Large intestine (tissue), 3 donors: ENCODE measurements at regions not wholly inside any gene's neighbourhood (a gene's known extent, or its start where the extent isn't known, plus 50 kb on each side); places are given as distances from the start of the nearest gene placed in this dataset.

Experiments used
- DNase-seq, 2 donors: peaks; one replicate each; pipeline versions ENCODE4 v3.0.0 to v3.0.0-alpha.2; 2013
- H3K27ac ChIP-seq: one replicate; pipeline ENCODE4 v1.5.1; 2013; ENCODE audit warnings: low read length
- H3K27me3 ChIP-seq: 2 replicates; pipeline ENCODE4 v1.6.1; 2013; ENCODE audit warnings: low read length; ENCODE audit not compliant: control insufficient read depth, insufficient read depth
- H3K36me3 ChIP-seq: 2 replicates; pipeline ENCODE4 v1.6.1; 2013; ENCODE audit warnings: low read length; ENCODE audit not compliant: control insufficient read depth, insufficient read depth
- H3K4me1 ChIP-seq: one replicate; pipeline ENCODE4 v1.6.1; 2013; ENCODE audit warnings: low read length; ENCODE audit not compliant: control insufficient read depth, insufficient read depth
- H3K4me3 ChIP-seq: one replicate; pipeline ENCODE4 v1.5.1; 2013; ENCODE audit warnings: low read length
- H3K9me3 ChIP-seq: one replicate; pipeline ENCODE4 v1.6.1; 2013; ENCODE audit warnings: mild to moderate bottlenecking, low read depth, low read length, moderate library complexity; ENCODE audit not compliant: control insufficient read depth
- WGBS: methylation state at CpG from one replicate; pipeline ENCODE4 v1.1.5; 2013; ENCODE audit warnings: low lambda C conversion rate; ENCODE audit not compliant: insufficient coverage; 5-methylcytosine and 5-hydroxymethylcytosine counted together

DNA sequence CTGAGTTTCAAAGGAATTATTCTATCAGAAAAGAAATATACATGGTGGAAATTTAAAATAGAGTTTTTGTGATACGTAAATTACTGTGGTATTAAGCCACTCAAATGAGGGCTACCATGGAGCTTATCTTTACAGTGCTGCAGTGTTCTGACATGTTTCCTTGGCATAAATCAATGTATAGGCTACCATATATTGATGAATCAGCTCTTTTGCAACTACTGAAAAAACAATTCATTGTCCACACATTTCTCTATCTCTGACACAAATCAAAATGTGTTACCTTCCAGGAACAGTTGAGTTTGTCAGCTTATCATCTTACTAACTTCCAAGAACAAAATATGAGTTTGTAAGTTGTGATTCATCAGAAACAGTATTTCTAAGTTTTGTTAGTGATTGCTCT, 140.3 kb upstream of the CDH18 start:
- no peak for DNase-seq
- no peaks in the 10 kb centered on the region for H3K4me1 ChIP-seq
- no peaks in the 10 kb centered on the region for H3K27me3 ChIP-seq
- H3K9me3 ChIP-seq = no peaks in the 10 kb centered on the region
- WGBS = no CpG with 5 or more reads among the region's 1 CpG
- H3K36me3 ChIP-seq = no peaks in the 10 kb centered on the region
- H3K27ac ChIP-seq = no peak overlapping the region
- no peak overlapping the region for H3K4me3 ChIP-seq

DNA sequence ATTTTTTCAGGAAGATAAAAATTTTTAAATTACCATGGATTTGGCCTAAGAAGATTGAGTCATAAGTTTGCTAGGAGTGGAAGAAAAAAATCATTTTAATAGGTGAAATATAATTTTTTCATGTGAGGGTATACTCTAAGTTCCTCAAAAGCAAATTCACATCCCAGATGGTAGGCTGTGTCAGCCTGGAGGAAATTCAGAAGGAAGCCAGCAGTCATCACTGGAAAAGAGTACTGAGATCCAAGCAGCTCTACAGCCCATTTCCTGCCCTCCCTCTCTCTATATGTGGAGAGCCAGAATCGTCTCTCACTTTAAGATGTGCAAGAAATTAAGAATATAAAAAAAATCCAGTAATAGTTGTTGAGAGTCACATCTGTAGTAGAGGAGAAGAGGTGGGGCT, 126.5 kb upstream of the CDH18 start:
- Histone ChIP-seq H3K27me3 (no peaks in the 10 kb centered on the region), H3K27ac (no peak overlapping the region), H3K9me3 (no peaks in the 10 kb centered on the region), H3K36me3 (no peaks in the 10 kb centered on the region), H3K4me1 (no peaks in the 10 kb centered on the region), H3K4me3 (no peak overlapping the region)
- no CpG with 5 or more reads among the region's 1 CpG for WGBS
- no peak for DNase-seq

DNA sequence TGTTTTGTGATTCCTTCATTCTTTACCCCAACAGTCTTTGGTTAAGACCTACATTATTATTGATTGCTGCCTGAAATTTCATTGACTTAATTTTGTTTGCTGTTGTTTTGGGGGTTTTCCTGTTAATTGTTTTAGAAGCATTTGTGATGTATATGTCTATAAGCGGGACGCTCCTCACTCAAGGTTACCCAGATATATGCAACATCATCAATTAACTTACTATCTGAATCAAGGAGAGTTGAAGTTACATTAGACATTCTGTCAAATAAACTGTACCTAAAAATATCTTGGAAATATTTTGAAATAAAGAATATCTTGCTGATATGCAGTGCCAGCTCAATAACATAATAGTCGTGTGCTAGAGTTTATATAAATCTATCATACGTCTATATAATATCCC, 125.9 kb upstream of the CDH18 start:
- H3K27ac ChIP-seq = no peak overlapping the region
- no peaks in the 10 kb centered on the region for H3K9me3 ChIP-seq
- DNase-seq = no peak
- WGBS = 77% methylated on average over 3 of the region's 4 CpGs
- no peaks in the 10 kb centered on the region for H3K4me1 ChIP-seq
- H3K4me3 ChIP-seq = no peak overlapping the region
- H3K36me3 ChIP-seq = no peaks in the 10 kb centered on the region
- H3K27me3 ChIP-seq = no peaks in the 10 kb centered on the region

DNA sequence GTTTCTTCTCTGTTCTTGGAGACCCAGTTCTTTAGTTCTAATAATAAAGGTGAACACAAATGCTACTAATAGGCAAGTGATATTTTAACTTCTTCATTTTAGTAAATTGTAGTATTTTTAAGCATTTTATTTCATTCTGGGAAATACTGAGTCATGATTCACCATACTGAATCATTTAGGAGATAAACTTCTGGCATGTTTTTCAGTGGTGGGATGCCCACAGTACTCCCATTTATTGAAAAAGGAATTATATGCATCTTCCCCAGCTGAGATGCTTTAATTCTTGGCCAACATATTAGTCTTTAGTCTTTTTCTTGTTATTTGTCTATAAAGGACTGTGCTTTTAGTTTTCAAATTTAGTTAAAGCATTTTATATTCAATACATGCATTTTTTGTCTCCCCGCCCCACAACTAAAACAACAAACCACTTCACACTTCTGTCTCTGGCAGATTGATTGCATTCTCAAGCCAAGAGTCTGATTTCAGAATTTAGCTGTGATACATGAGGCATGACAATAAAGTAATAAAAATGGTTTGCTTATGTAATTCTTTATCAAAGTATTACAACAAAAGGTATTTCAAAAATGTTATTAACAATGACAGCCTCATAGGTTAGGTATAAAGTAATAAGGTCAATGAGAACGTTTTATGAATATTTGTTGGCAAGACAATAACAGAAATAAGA, 125.2 kb upstream of the CDH18 start:
- no peak for DNase-seq
- Histone ChIP-seq H3K27me3 (no peaks in the 10 kb centered on the region), H3K27ac (no peak overlapping the region), H3K9me3 (no peaks in the 10 kb centered on the region), H3K4me1 (no peaks in the 10 kb centered on the region), H3K36me3 (no peaks in the 10 kb centered on the region), H3K4me3 (no peak overlapping the region)
- 38% methylated on average over 2 of the region's 2 CpGs for WGBS

DNA sequence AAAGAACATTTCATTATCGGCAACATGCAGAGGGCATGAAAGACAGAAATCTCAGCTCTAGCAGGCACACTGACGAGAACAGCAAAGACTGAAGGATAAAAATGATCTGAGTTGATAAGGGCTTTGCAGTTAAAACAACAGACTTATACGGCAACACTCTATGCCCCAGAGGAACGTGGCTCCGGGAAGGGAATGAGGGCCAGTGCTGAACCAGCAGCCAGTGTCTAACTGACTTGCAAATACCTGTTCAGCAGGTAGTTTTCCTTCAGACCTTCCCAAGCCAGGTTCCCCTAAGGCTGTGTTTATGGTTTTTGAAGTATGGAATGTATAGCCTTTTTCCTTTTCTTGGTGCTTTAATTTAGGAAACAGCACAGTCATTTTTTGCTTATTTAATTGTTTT, 121.3 kb upstream of the CDH18 start:
- no peaks in the 10 kb centered on the region for H3K27me3 ChIP-seq
- no peaks in the 10 kb centered on the region for H3K36me3 ChIP-seq
- H3K4me1 ChIP-seq = no peaks in the 10 kb centered on the region
- H3K9me3 ChIP-seq = no peaks in the 10 kb centered on the region
- H3K4me3 ChIP-seq = no peak overlapping the region
- H3K27ac ChIP-seq = no peak overlapping the region
- DNase-seq = no peak
- WGBS = 70% methylated on average over 2 of the region's 5 CpGs

DNA sequence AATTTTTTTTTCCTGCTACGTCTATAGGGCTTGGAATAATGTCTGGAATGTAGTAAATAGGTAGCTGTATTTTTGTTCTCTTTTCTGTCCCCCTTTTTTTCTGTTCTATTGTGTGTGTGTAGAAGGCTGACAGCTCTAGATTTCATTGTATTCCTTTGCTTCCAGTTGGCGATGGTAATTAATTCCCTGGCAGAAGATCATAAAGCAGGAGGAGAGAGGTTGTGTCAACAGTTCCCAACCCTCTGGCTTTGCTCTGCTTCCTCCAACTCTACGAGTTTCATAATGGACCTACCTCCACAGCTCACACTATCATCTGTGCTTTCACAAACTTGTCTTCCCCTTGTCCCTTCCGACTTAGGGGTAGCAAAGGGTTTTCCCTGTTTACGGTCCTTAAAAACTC, 117.9 kb upstream of the CDH18 start:
- no peak for DNase-seq
- Histone ChIP-seq H3K36me3 (no peaks in the 10 kb centered on the region), H3K27ac (no peak overlapping the region), H3K4me3 (no peak overlapping the region), H3K9me3 (no peaks in the 10 kb centered on the region), H3K4me1 (no peaks in the 10 kb centered on the region), H3K27me3 (no peaks in the 10 kb centered on the region)
- 39% methylated on average over 3 of the region's 5 CpGs for WGBS

DNA sequence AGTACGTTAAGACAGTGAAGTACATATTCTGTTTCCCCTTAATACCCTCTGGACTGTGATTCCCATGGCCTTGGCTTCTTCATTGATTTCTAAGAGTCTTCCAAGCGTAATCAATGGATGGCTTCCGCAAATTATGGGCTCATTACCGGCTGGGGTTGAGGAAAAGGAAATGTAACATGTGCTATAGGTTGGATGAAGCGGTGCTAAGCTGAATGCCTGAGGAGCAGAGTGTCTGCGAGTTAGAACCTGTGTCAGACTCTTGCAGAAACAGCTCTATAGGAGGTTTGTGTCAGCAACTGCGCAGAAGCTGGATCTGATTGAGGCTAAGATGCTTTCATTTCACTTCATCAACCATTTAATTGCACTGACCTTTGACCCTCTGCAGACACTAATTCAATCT, 114.3 kb upstream of the CDH18 start:
- H3K27me3 ChIP-seq = no peaks in the 10 kb centered on the region
- no peaks in the 10 kb centered on the region for H3K4me1 ChIP-seq
- no peak overlapping the region for H3K27ac ChIP-seq
- H3K4me3 ChIP-seq = no peak overlapping the region
- no CpG with 5 or more reads among the region's 7 CpGs for WGBS
- H3K36me3 ChIP-seq = no peaks in the 10 kb centered on the region
- H3K9me3 ChIP-seq = no peaks in the 10 kb centered on the region
- no peak for DNase-seq

DNA sequence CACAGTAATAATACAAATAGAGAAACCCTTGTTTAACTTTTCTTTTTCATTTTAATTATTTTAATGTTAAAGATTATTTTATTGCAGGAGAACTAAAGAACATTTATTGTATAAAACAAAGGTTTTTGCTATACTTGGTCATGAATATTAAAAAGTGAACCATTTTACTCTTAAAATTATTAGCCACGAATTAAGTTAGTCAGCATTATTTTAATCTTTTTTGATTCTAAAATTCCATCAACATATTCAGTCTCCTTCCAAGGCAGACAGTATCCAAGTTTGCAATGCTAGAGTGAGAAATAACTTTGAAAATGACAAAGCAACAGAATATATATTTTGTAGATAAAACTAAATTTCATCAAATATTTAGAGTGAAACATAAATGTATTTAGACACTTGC, 110.7 kb upstream of the CDH18 start:
- no peaks in the 10 kb centered on the region for H3K9me3 ChIP-seq
- no peaks in the 10 kb centered on the region for H3K27me3 ChIP-seq
- H3K4me1 ChIP-seq = no peaks in the 10 kb centered on the region
- no peak overlapping the region for H3K4me3 ChIP-seq
- 100% methylated on average over 1 of the region's 1 CpG for WGBS
- H3K36me3 ChIP-seq = no peaks in the 10 kb centered on the region
- no peak overlapping the region for H3K27ac ChIP-seq
- no peak for DNase-seq

DNA sequence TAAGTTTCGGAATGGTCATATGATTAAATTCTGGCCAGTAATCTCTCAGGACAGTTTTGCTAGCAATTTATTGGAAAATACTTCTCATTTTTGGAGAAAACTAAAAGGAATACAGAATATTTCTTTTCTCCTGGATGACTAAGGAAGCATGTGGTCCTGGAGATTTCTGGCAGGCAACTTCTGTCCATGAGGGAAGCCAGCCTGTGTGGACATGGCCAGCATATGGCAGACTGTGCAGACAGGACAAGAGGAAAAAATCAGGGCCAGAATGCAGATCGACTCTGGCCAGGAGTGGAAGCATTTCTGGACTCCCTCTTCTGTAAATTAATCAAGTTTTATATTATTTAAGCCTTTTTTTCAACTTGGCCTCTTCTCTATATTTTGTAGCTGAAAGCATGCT, 100.4 kb upstream of the CDH18 start:
- no peaks in the 10 kb centered on the region for H3K9me3 ChIP-seq
- H3K4me1 ChIP-seq = no peaks in the 10 kb centered on the region
- no peak overlapping the region for H3K27ac ChIP-seq
- no peak for DNase-seq
- H3K27me3 ChIP-seq = no peaks in the 10 kb centered on the region
- no CpG with 5 or more reads among the region's 2 CpGs for WGBS
- H3K4me3 ChIP-seq = no peak overlapping the region
- no peaks in the 10 kb centered on the region for H3K36me3 ChIP-seq

DNA sequence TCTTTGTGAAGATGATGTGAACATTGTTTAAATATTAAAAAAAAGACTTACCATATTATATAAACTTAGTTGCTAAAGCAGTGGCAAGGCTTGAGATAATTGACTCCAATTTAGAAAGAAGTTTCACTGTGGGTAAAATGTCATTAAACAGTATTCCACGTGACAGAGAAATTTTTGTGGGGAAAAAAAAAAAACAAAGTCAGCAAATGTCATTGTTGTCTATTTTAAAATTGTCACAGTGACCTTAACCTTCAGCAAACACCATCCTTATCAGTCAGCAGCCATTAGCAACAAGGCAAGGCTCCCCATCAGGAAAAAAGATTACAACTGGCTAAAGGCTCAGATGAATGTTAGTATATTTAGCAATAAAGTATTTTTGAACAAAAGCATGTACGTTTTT, 99.3 kb upstream of the CDH18 start:
- Histone ChIP-seq H3K27ac (no peak overlapping the region), H3K9me3 (no peaks in the 10 kb centered on the region), H3K4me3 (no peak overlapping the region), H3K27me3 (no peaks in the 10 kb centered on the region), H3K4me1 (no peaks in the 10 kb centered on the region), H3K36me3 (no peaks in the 10 kb centered on the region)
- WGBS = 53% methylated on average over 2 of the region's 2 CpGs
- DNase-seq = no peak

DNA sequence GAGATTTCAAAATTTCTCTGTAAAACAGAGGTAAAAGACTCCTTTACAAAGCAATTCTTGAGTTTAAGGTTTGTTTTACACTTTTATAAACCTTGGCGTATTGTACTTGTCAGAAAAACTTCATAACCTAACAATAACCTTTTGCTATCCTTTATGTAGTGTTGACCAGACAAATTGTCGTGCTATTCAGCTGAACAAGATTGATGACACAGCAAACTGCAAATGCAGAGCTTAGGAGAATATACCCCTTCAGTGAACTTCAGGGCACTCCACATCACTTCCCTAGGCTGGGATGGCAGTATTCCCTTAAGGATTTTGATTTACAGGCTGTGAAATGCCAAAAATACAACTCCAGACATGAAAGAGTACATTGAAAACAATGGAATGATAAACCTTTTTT, 89.2 kb upstream of the CDH18 start:
- no peak overlapping the region for H3K4me3 ChIP-seq
- WGBS = 67% methylated on average over 2 of the region's 2 CpGs
- no peaks in the 10 kb centered on the region for H3K27me3 ChIP-seq
- no peak for DNase-seq
- no peaks in the 10 kb centered on the region for H3K36me3 ChIP-seq
- H3K27ac ChIP-seq = no peak overlapping the region
- H3K9me3 ChIP-seq = no peaks in the 10 kb centered on the region
- no peaks in the 10 kb centered on the region for H3K4me1 ChIP-seq
